ENCODE measurements at regions not wholly inside any gene's neighbourhood (a gene's known extent, or its start where the extent isn't known, plus 50 kb on each side); places are given as distances from the start of the nearest gene placed in this dataset.

- Histone ChIP-seq H3K4me3 (ENCODE audit: low read depth, low read length) (no peak overlapping the region), H3K27ac (no peak overlapping the region), H3K27me3 (replicated peaks) (no peaks in the 10 kb centered on the region), H3K36me3 (replicated peaks) (no peaks in the 10 kb centered on the region)
- DNase-seq: no peak
- in situ Hi-C loops (cut with HindIII; ENCODE audit: low pct_ligation_motif_present, low sequenced_read_pairs): no loop called here
- TF ChIP-seq CTCF (IDR thresholded peaks at IDR 0.05; ENCODE audit: low read depth, low read length, missing control alignments): no peak
Observed at GRCh38 chr7:46011501-46011900, 90.4 kb upstream of the IGFBP3 start.

GRCh38 chr7:46011059-46011458 is 90.0 kb upstream of the IGFBP3 start:
- no peak overlapping the region for H3K27ac ChIP-seq

GRCh38 chr7:46009211-46009610 is 88.1 kb upstream of the IGFBP3 start:
- in situ Hi-C loops (cut with HindIII; ENCODE audit: low pct_ligation_motif_present, low sequenced_read_pairs): no loop called here
- H3K27me3 ChIP-seq (replicated peaks): no peaks in the 10 kb centered on the region
- DNase-seq: no peak
- TF ChIP-seq CTCF (IDR thresholded peaks at IDR 0.05; ENCODE audit: low read depth, low read length, missing control alignments): no peak
- no peak overlapping the region for H3K4me3 ChIP-seq (ENCODE audit: low read depth, low read length)
- no peaks in the 10 kb centered on the region for H3K36me3 ChIP-seq (replicated peaks)
- no peak overlapping the region for H3K27ac ChIP-seq

More at GRCh38 chr7:46011059-46011458, 90.0 kb upstream of the IGFBP3 start:
- Histone ChIP-seq H3K27me3 (replicated peaks) (no peaks in the 10 kb centered on the region), H3K4me3 (ENCODE audit: low read depth, low read length) (no peak overlapping the region), H3K36me3 (replicated peaks) (no peaks in the 10 kb centered on the region)
- in situ Hi-C loops (cut with HindIII; ENCODE audit: low pct_ligation_motif_present, low sequenced_read_pairs): no loop called here
- DNase-seq: no peak
- TF ChIP-seq CTCF (IDR thresholded peaks at IDR 0.05; ENCODE audit: low read depth, low read length, missing control alignments): no peak

GRCh38 chr7:46007990-46008643 is 87.0 kb upstream of the IGFBP3 start:
- Histone ChIP-seq H3K4me3 (ENCODE audit: low read depth, low read length) (no peak overlapping the region), H3K27me3 (replicated peaks) (no peaks in the 10 kb centered on the region), H3K36me3 (replicated peaks) (no peaks in the 10 kb centered on the region), H3K27ac (no peak overlapping the region)
- TF ChIP-seq CTCF (IDR thresholded peaks at IDR 0.05; ENCODE audit: low read depth, low read length, missing control alignments): no peak
- in situ Hi-C loops (cut with HindIII; ENCODE audit: low pct_ligation_motif_present, low sequenced_read_pairs): no loop called here
- no peak for DNase-seq

- Histone ChIP-seq H3K4me3 (ENCODE audit: low read depth, low read length) (no peak overlapping the region), H3K27me3 (replicated peaks) (no peaks in the 10 kb centered on the region), H3K36me3 (replicated peaks) (no peaks in the 10 kb centered on the region), H3K27ac (no peak overlapping the region)
- no peak for TF ChIP-seq CTCF (IDR thresholded peaks at IDR 0.05; ENCODE audit: low read depth, low read length, missing control alignments)
- in situ Hi-C loops (cut with HindIII; ENCODE audit: low pct_ligation_motif_present, low sequenced_read_pairs): no loop called here
- DNase-seq: no peak
Observed at GRCh38 chr7:46007194-46007593, 86.1 kb upstream of the IGFBP3 start.

GRCh38 chr7:46006723-46007122 is 85.7 kb upstream of the IGFBP3 start:
- no peak for DNase-seq
- Histone ChIP-seq H3K4me3 (ENCODE audit: low read depth, low read length) (no peak overlapping the region), H3K27me3 (replicated peaks) (no peaks in the 10 kb centered on the region), H3K27ac (no peak overlapping the region), H3K36me3 (replicated peaks) (no peaks in the 10 kb centered on the region)
- no peak for TF ChIP-seq CTCF (IDR thresholded peaks at IDR 0.05; ENCODE audit: low read depth, low read length, missing control alignments)
- in situ Hi-C loops (cut with HindIII; ENCODE audit: low pct_ligation_motif_present, low sequenced_read_pairs): no loop called here

All from brain microvascular endothelial cell (primary cell).